ENCODE measurements at regions not wholly inside any gene's neighbourhood (a gene's known extent, or its start where the extent isn't known, plus 50 kb on each side); places are given as distances from the start of the nearest gene placed in this dataset.

DNA sequence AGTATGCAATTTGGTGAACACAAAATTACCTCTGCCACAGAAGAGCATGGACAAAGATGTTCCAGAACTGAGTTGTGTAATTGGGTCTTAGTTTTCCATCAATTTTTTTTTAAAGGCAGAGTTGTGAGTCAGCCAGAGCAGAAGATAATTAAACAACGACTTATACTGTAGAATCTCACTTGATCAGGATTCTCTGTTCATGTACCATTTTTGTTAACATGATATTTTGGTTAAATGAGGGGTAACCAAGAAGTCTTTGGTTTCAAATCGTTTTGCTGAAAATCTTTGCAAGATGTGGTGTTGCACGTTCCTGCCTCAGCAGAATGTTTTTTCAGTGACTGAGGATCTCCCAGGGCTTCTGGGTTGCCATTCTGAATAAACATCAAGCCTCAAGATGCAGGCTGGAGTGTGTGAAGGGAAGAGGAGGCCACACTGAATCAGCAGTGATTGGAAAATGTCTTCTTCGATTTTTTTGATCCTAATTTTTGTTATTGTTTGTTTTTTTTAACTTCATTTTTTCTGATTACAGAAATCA lies 232.6 kb upstream of the IRX3 start:
- H3K9ac ChIP-seq, result no peak overlapping the region
- no peak for TF ChIP-seq Cebpa-rat (IDR thresholded peaks at IDR 0.05)
- H3K27me3 ChIP-seq, result no peaks in the 10 kb centered on the region
- no peak overlapping the region for H3K4me3 ChIP-seq
- peaks cover 0 to 12% (median 0%) of the 10 kb centered on the region in 11 experiments; a peak in 6 of 22 replicates for H3K9me3 ChIP-seq (replicated peaks in 1 of 11)
- no peaks in the 10 kb centered on the region for H3K36me3 ChIP-seq
- H4K20me1 ChIP-seq, result no peaks in the 10 kb centered on the region
- no peak overlapping the region for H3K27ac ChIP-seq
- no peaks in the 10 kb centered on the region for H3K4me1 ChIP-seq
- no peak overlapping the region for H3K4me2 ChIP-seq

DNA sequence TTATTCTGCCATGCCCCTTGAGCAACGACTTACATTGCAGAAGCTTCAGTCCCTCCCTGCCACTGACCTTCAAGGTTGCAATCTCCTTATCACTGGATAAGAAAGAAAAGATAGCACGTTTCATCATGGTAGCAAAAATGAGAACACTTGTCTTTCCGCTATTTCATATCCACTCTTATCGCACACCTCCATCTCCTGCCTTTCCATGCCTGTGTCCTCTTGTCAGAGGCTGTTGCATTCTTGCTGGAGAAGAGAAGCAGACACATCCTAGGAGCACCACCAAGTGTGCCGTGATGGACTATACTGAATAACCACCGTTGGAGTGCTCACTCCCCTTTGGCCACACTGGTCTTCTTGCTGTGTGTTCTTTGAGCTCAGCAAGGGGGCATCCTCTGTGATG lies 230.6 kb upstream of the IRX3 start:
- peaks cover 0 to 12% (median 0%) of the 10 kb centered on the region in 11 experiments; a peak in 7 of 22 replicates for H3K9me3 ChIP-seq (replicated peaks in 1 of 11)
- no peak overlapping the region for H3K4me2 ChIP-seq
- TF ChIP-seq Cebpa-rat (IDR thresholded peaks at IDR 0.05), result no peak
- no peaks in the 10 kb centered on the region for H4K20me1 ChIP-seq
- no peak overlapping the region for H3K9ac ChIP-seq
- no peak overlapping the region for H3K27ac ChIP-seq
- no peaks in the 10 kb centered on the region for H3K36me3 ChIP-seq
- no peak overlapping the region for H3K4me3 ChIP-seq
- H3K27me3 ChIP-seq, result no peaks in the 10 kb centered on the region
- no peaks in the 10 kb centered on the region for H3K4me1 ChIP-seq

DNA sequence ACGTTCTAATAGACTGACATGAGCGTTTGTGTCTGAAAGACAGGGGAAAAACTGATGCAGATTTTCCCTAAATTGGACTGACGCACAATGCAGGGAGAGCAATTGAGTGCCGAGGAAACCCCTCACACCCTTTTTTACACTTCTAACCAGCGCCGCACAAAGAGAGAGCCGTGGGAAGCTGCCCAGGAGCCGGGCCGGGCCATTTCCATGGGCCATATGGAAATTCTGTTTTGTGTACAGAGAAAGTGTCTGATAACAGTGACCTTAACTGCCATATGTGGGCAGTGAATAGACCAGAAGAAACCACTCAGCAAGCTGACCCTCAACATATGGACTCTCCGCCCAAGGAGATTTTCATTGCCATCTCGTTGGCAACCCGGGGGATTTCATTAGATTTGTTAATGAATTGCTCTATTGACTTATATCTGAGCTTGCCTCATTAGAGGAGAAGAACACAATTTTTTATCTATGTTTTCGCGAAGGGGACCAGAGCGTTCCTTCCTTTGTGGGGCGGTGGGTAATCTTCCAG lies 225.9 kb upstream of the IRX3 start:
- Histone ChIP-seq H3K36me3 (no peaks in the 10 kb centered on the region), H3K4me3 (no peak overlapping the region), H3K4me1 (no peaks in the 10 kb centered on the region; a peak in 1 of 20 replicates), H3K27me3 (no peaks in the 10 kb centered on the region), H3K9ac (no peak overlapping the region), H3K27ac (no peak overlapping the region), H3K4me2 (no peak overlapping the region), H3K9me3 (replicated peaks in 1 of 11) (peaks cover 0 to 4% (median 0%) of the 10 kb centered on the region in 11 experiments; a peak in 3 of 22 replicates), H4K20me1 (no peaks in the 10 kb centered on the region)
- TF ChIP-seq Cebpa-rat (IDR thresholded peaks at IDR 0.05), result no peak

DNA sequence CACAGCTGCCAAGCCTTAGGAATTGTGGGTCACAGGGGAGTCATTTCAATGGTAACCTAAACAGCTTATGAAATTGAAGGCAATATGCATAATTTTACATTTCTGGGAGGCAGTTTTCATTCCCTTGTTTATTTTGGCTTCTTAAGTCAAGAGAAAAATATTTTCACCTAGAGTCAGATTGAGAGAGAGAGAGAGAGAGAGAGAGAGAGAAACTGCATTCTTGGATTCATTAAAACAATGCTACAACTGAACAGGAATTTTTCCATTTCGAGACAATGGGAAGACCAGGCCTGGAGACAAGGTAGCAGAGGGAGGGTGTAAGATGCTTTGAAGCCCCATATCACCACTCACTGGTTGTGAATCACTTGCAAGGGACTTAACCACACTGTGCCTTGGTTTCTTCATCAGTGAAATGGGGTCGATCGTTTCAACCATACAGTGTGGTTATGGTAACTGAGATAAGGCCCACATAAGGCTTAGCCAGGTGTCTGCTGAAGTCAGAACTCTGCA lies 224.7 kb upstream of the IRX3 start:
- Histone ChIP-seq H4K20me1 (no peaks in the 10 kb centered on the region), H3K9ac (no peak overlapping the region), H3K36me3 (no peaks in the 10 kb centered on the region), H3K27ac (no peak overlapping the region), H3K4me2 (no peak overlapping the region), H3K4me1 (peaks cover 0 to 5% (median 0%) of the 10 kb centered on the region in 10 experiments; a peak in 2 of 20 replicates), H3K4me3 (no peak overlapping the region), H3K9me3 (replicated peaks in 1 of 11) (peaks cover 0 to 4% (median 0%) of the 10 kb centered on the region in 11 experiments; a peak in 3 of 22 replicates), H3K27me3 (peaks cover 0 to 7% (median 5%) of the 10 kb centered on the region in 11 experiments; a peak in 10 of 22 replicates)
- no peak for TF ChIP-seq Cebpa-rat (IDR thresholded peaks at IDR 0.05)

DNA sequence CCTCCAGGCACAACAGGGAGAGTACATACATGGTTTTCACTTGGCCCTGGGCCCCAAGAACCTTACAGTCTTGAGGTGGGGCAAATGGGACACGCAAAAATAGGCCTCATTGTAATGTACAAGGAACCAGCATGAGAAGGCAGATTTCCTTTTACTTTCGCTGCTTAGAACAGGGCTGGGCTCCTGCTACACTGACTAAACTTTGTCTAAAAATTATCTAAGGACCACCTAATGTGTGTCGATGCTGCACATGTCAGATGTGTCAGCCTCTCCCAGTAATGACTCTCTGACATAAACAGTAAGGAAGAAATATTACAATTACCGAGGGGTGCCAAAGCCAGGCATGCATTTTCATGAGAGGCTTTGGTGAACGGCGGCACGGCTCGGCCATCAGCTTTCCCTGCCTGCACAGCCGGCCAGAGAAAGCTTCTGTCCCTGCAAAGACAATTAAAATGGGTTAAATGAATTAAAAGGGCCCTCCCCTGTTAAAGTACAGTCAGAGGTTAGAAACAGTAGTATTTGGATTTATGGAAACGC lies 224.2 kb upstream of the IRX3 start:
- Histone ChIP-seq H3K4me2 (no peak overlapping the region), H3K36me3 (no peaks in the 10 kb centered on the region), H3K27ac (no peak overlapping the region), H3K27me3 (peaks cover 0 to 12% (median 7%) of the 10 kb centered on the region in 11 experiments; a peak in 11 of 22 replicates), H3K9ac (no peak overlapping the region), H3K4me3 (no peak overlapping the region), H3K4me1 (peaks cover 0 to 5% (median 0%) of the 10 kb centered on the region in 10 experiments; a peak in 2 of 20 replicates), H3K9me3 (replicated peaks in 1 of 11) (peaks cover 0 to 4% (median 0%) of the 10 kb centered on the region in 11 experiments; a peak in 2 of 22 replicates), H4K20me1 (no peaks in the 10 kb centered on the region)
- TF ChIP-seq Cebpa-rat (IDR thresholded peaks at IDR 0.05), result no peak

DNA sequence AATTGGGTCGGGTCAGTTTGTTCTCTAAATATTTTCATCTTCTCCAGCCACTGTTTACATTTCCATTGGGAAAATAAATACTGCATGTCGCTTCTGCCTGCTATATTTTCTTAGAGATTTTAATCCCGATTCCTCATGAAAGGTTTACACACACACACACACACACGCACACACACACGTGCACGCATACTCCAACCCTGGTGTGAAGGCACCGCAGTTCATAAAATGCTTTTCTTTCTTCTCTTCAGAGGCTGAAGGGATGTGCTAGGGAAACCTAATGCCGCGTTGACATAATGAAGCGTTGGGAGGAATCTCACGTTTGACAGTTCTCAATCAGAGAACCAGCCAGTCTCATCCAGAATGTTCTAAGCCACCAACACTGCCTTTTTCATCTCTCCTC lies 222.9 kb upstream of the IRX3 start:
- H4K20me1 ChIP-seq, result no peaks in the 10 kb centered on the region
- peaks cover 0 to 5% (median 0%) of the 10 kb centered on the region in 10 experiments; a peak in 2 of 20 replicates for H3K4me1 ChIP-seq
- peaks cover 0 to 4% (median 0%) of the 10 kb centered on the region in 11 experiments; a peak in 2 of 22 replicates for H3K9me3 ChIP-seq (replicated peaks in 1 of 11)
- no peak for TF ChIP-seq Cebpa-rat (IDR thresholded peaks at IDR 0.05)
- peaks cover 0 to 15% (median 7%) of the 10 kb centered on the region in 11 experiments; a peak in 11 of 22 replicates for H3K27me3 ChIP-seq
- H3K36me3 ChIP-seq, result no peaks in the 10 kb centered on the region
- no peak overlapping the region for H3K9ac ChIP-seq
- H3K27ac ChIP-seq, result no peak overlapping the region
- no peak overlapping the region for H3K4me2 ChIP-seq
- no peak overlapping the region for H3K4me3 ChIP-seq

DNA sequence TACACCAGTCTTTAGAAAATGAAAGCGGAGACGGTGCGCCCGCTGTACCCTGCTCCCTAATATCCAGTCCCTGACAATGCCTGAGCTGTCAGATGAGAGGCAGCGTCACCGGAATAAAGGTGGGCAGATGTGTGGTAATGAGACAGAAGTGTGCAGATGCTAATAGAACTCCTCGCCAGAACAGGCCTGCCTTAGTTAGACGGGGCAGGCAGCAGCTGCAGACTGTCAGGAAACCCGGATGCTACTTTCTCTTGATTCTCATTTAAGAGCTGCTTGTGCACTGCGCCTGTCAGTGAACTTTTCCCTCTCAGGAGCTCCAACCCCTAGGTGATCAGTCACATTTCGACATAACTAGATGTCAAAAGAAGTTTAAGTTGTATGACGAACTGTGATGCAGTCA lies 221.8 kb upstream of the IRX3 start:
- Histone ChIP-seq H4K20me1 (no peaks in the 10 kb centered on the region), H3K27ac (no peak overlapping the region), H3K9me3 (replicated peaks in 1 of 11) (peaks cover 0 to 4% (median 0%) of the 10 kb centered on the region in 11 experiments; a peak in 1 of 22 replicates), H3K27me3 (peaks cover 0 to 15% (median 7%) of the 10 kb centered on the region in 11 experiments; a peak in 11 of 22 replicates), H3K9ac (no peak overlapping the region), H3K36me3 (no peaks in the 10 kb centered on the region), H3K4me1 (peaks cover 0 to 5% (median 0%) of the 10 kb centered on the region in 10 experiments; a peak in 2 of 20 replicates), H3K4me2 (no peak overlapping the region), H3K4me3 (no peak overlapping the region)
- TF ChIP-seq Cebpa-rat (IDR thresholded peaks at IDR 0.05), result no peak

DNA sequence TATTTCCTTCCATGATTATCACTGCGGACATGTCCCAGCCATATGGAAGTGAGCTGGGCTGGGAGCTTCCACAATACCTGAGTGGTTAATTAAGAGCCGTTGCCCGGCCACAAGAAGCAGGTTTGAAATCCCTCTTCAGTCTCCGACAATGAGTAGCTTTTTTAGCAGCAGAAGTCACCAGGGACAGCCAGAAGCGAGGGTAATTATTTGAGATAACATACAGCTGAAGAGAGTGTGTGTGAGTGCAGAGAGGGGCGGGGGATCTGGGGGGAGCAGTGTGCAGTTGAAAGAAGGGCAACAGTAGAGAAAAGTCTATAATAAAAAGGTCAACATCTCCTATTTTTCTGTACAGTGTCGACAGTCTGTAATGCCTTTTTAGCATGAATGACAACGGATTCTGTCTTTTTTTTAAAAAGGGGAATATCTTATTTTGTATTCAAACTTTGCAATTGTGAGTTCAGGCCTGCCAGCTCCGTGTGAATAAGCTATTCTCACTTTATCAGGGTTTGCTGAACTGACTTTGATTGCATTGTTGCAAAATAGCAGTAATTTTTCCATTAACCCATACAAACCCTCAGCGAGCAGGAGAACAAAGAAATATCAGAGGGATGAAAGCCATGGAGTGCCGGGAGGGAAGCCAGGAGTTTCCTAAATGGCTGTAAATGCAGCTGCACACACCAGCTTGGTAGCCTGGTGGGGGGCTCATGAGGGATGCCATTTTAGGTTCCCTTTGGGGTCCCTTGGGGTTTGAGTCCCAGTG lies 220.3 kb upstream of the IRX3 start:
- Histone ChIP-seq H3K4me2 (0 out of 22 replicates have a peak overlapping the region, but pooled peaks of 4 of the 11 experiments have one; percentile 11 to 21 (median 16)), H3K9ac (no peak overlapping the region), H4K20me1 (no peaks in the 10 kb centered on the region), H3K27ac (no peak overlapping the region), H3K27me3 (peaks cover 0 to 15% (median 7%) of the 10 kb centered on the region in 11 experiments; a peak in 11 of 22 replicates), H3K4me1 (peaks cover 0 to 5% (median 0%) of the 10 kb centered on the region in 10 experiments; a peak in 2 of 20 replicates), H3K4me3 (no peak overlapping the region), H3K36me3 (no peaks in the 10 kb centered on the region), H3K9me3 (replicated peaks in 1 of 11) (no peaks in the 10 kb centered on the region)
- no peak for TF ChIP-seq Cebpa-rat (IDR thresholded peaks at IDR 0.05)

DNA sequence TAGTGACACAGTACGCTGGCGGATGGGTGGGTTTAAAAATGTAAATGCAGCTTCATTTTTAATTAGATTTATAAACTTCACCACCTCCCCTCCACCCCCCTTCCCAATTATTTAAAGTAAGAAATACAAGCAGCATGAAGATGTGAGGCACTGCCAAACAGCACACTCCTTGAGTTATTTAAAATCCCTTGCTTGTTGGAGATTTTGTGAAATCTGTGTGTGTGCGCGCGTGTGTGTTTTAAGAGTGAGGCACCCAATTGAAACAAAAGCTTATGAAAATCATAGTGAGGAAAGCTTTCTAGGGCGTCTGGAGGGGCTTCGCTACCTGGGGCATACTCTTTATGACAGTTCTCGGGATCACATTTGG lies 219.6 kb upstream of the IRX3 start:
- no peak for TF ChIP-seq Cebpa-rat (IDR thresholded peaks at IDR 0.05)
- no peaks in the 10 kb centered on the region for H3K9me3 ChIP-seq (replicated peaks in 1 of 11)
- H3K4me2 ChIP-seq, result no peak overlapping the region

More for the DNA sequence above, 219.6 kb upstream of the IRX3 start:
- peaks cover 0 to 5% (median 0%) of the 10 kb centered on the region in 10 experiments; a peak in 2 of 20 replicates for H3K4me1 ChIP-seq
- no peak overlapping the region for H3K9ac ChIP-seq
- H3K27ac ChIP-seq, result no peak overlapping the region
- H4K20me1 ChIP-seq, result no peaks in the 10 kb centered on the region
- H3K27me3 ChIP-seq, result peaks cover 0 to 15% (median 7%) of the 10 kb centered on the region in 11 experiments; a peak in 11 of 22 replicates
- H3K36me3 ChIP-seq, result no peaks in the 10 kb centered on the region
- H3K4me3 ChIP-seq, result no peak overlapping the region
